ENCODE measurements at regions not wholly inside any gene's neighbourhood (a gene's known extent, or its start where the extent isn't known, plus 50 kb on each side); places are given as distances from the start of the nearest gene placed in this dataset.

DNA sequence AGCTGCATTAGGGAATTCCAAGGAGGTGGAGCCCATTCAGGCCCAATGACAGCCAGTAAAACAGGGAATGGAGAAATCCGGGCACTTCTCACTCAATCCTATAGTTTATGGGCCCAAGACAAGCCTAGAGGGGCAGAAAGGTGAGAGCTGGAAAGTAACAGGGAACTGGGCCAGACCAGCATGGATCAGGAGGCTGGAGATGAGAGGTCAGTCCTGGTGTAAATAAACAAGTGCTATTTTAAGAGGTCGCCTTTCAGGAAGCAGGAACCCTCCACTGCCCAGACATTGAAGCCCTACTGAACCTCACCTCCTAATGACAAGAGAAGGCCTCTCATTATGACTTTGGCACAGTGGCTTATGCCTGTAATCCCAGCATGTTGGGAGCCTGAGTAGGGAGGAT is 57.2 kb upstream of the TGM3 start:
- no peak for TF ChIP-seq ELK1 (IDR thresholded peaks at IDR 0.05; ENCODE audit: low read depth, low read length)
- no peak for TF ChIP-seq RUNX3 (IDR thresholded peaks at IDR 0.05; ENCODE audit: low read length)
- no peak for TF ChIP-seq FOS (IDR thresholded peaks at IDR 0.05; ENCODE audit: borderline replicate concordance, extremely low read depth, insufficient read length)
- Histone ChIP-seq H3K9me3 (replicated peaks; ENCODE audit: control insufficient read depth, insufficient read depth, low read length) (no peaks in the 10 kb centered on the region), H3K79me2 (ENCODE audit: control insufficient read depth, insufficient read depth, low read length) (no peaks in the 10 kb centered on the region), H3K4me2 (ENCODE audit: control insufficient read depth, insufficient read depth) (no peak overlapping the region), H3K36me3 (ENCODE audit: control insufficient read depth in 2 of 2, insufficient read depth in 2 of 2, low read length in 1 of 2) (no peaks in the 10 kb centered on the region), H3K9ac (ENCODE audit: control insufficient read depth, insufficient read depth, low read length) (no peak overlapping the region), H3K4me1 (ENCODE audit: control insufficient read depth, insufficient read depth, low read length) (no peaks in the 10 kb centered on the region), H2AFZ (ENCODE audit: control insufficient read depth, low read depth, low read length) (no peak overlapping the region), H4K20me1 (ENCODE audit: control insufficient read depth, insufficient read depth) (no peaks in the 10 kb centered on the region), H3K27me3 (replicated peaks in 1 of 2; ENCODE audit: control insufficient read depth in 2 of 2, insufficient read depth in 2 of 2, low read length in 1 of 2) (peaks cover 0 to 2% of the 10 kb centered on the region in 2 experiments; a peak in 1 of 4 replicates), H3K4me3 (no peak overlapping the region), H3K27ac (ENCODE audit: control insufficient read depth, insufficient read depth) (no peak overlapping the region)
- POLR2A ChIA-PET: no interaction called here
- intact Hi-C loops (cut with micrococcal nuclease; ENCODE audit: unreplicated experiment) (no loop called here), in situ Hi-C loops (cut with MboI) (no loop called here)
- CTCF ChIA-PET: interaction anchor here (2.8 kb wide), 1 partner anchor 31 kb away, joined by 16 read pairs; no protein-coding TSS in a partner anchor
- FAIRE-seq (no peak), DNase-seq (ENCODE audit: low read depth, low spot score) (no peak), ATAC-seq (no peak)
- 0% methylated on average over 2 of the region's 2 CpGs for WGBS (ENCODE audit: insufficient coverage, insufficient replicate concordance, low lambda C conversion rate, missing lambda C conversion rate)
- SMC1A ChIA-PET (ENCODE audit: uncharacterized antibody, unreplicated experiment): no interaction called here
- no TSS peak for BruUV-seq (replicated peaks)
- RAD21 ChIA-PET (ENCODE audit: unreplicated experiment): no interaction called here

DNA sequence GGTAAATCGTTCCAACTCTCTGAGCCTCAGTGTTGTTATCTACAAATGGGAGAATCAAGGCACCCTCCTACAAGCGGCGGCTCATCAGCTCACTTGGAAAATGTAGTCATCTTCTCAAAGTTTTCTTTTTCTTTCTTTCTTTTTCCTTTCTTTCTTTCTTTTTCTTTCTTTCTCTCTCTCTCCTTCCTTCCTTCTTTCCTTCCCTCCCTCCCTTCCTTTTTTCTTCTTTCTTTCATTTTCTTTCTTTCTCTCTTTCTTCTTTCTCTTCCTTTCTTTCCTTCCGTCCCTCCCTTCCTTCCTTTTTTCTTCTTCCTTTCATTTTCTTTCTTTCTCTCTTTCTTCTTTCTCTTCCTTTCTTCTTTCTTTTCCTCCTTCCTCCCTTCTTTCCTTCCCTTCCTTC is 55.0 kb upstream of the TGM3 start:
- FAIRE-seq: no peak
- Histone ChIP-seq H3K4me3 (no peak overlapping the region), H3K4me1 (ENCODE audit: control insufficient read depth, insufficient read depth, low read length) (no peaks in the 10 kb centered on the region), H4K20me1 (ENCODE audit: control insufficient read depth, insufficient read depth) (no peaks in the 10 kb centered on the region), H3K27me3 (replicated peaks in 1 of 2; ENCODE audit: control insufficient read depth in 2 of 2, insufficient read depth in 2 of 2, low read length in 1 of 2) (peaks cover 2% of the 10 kb centered on the region in 2 experiments; a peak in 2 of 4 replicates), H2AFZ (ENCODE audit: control insufficient read depth, low read depth, low read length) (no peak overlapping the region), H3K79me2 (ENCODE audit: control insufficient read depth, insufficient read depth, low read length) (no peaks in the 10 kb centered on the region), H3K4me2 (ENCODE audit: control insufficient read depth, insufficient read depth) (no peak overlapping the region), H3K9ac (ENCODE audit: control insufficient read depth, insufficient read depth, low read length) (no peak overlapping the region), H3K36me3 (ENCODE audit: control insufficient read depth in 2 of 2, insufficient read depth in 2 of 2, low read length in 1 of 2) (no peaks in the 10 kb centered on the region), H3K27ac (ENCODE audit: control insufficient read depth, insufficient read depth) (no peak overlapping the region), H3K9me3 (replicated peaks; ENCODE audit: control insufficient read depth, insufficient read depth, low read length) (no peaks in the 10 kb centered on the region)
- SMC1A ChIA-PET (ENCODE audit: uncharacterized antibody, unreplicated experiment): no interaction called here
- DNase-seq (ENCODE audit: low read depth, low spot score): no peak
- TF ChIP-seq, protein P1, sequence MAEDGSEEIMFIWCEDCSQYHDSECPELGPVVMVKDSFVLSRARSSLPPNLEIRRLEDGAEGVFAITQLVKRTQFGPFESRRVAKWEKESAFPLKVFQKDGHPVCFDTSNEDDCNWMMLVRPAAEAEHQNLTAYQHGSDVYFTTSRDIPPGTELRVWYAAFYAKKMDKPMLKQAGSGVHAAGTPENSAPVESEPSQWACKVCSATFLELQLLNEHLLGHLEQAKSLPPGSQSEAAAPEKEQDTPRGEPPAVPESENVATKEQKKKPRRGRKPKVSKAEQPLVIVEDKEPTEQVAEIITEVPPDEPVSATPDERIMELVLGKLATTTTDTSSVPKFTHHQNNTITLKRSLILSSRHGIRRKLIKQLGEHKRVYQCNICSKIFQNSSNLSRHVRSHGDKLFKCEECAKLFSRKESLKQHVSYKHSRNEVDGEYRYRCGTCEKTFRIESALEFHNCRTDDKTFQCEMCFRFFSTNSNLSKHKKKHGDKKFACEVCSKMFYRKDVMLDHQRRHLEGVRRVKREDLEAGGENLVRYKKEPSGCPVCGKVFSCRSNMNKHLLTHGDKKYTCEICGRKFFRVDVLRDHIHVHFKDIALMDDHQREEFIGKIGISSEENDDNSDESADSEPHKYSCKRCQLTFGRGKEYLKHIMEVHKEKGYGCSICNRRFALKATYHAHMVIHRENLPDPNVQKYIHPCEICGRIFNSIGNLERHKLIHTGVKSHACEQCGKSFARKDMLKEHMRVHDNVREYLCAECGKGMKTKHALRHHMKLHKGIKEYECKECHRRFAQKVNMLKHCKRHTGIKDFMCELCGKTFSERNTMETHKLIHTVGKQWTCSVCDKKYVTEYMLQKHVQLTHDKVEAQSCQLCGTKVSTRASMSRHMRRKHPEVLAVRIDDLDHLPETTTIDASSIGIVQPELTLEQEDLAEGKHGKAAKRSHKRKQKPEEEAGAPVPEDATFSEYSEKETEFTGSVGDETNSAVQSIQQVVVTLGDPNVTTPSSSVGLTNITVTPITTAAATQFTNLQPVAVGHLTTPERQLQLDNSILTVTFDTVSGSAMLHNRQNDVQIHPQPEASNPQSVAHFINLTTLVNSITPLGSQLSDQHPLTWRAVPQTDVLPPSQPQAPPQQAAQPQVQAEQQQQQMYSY (CRISPR knock-in tag; IDR thresholded peaks at IDR 0.05): no peak
- TF ChIP-seq FOS (IDR thresholded peaks at IDR 0.05; ENCODE audit: borderline replicate concordance, extremely low read depth, insufficient read length) (no peak), CBFB (IDR thresholded peaks at IDR 0.05; ENCODE audit: low read depth) (no peak), NFXL1 (IDR thresholded peaks at IDR 0.05; ENCODE audit: borderline replicate concordance) (no peak), REST (IDR thresholded peaks at IDR 0.05; ENCODE audit: low read depth, low read length) (no peak), RFX5 (IDR thresholded peaks at IDR 0.05; ENCODE audit: low read depth, low read length) (no peak)
- intact Hi-C loops (cut with micrococcal nuclease; ENCODE audit: unreplicated experiment): no loop called here
- CTCF ChIA-PET: no interaction called here
- BruUV-seq (replicated peaks): no TSS peak
- 51% methylated on average over 4 of the region's 4 CpGs for WGBS (ENCODE audit: insufficient coverage, insufficient replicate concordance, low lambda C conversion rate, missing lambda C conversion rate)
- in situ Hi-C loops (cut with MboI): no loop called here
- no peak for ATAC-seq
- POLR2A ChIA-PET: no interaction called here
- RAD21 ChIA-PET (ENCODE audit: unreplicated experiment): no interaction called here

All from GM12878 (cell line).